Upper lobe of left lung (tissue), 4 donors: ENCODE measurements at regions not wholly inside any gene's neighbourhood (a gene's known extent, or its start where the extent isn't known, plus 50 kb on each side); places are given as distances from the start of the nearest gene placed in this dataset.

Source experiments
- POLR2A ChIP-seq, 4 donors: fragments of 450-650 bp; IDR thresholded peaks; one replicate each; pipeline ENCODE4 v1.5.1; 2016 to 2017; ENCODE audit warnings: antibody characterized with exemption in 4 of 4, mild to moderate bottlenecking in 2 of 4
- POLR2AphosphoS5 ChIP-seq, 2 donors: sonication (generic); formaldehyde crosslinking; IDR thresholded peaks; one replicate each; pipeline ENCODE4 v1.5.1; 2017; ENCODE audit warnings: antibody characterized with exemption in 2 of 2
- TF ChIP-seq, protein P1 (sequence below), 6 experiments: fragments of 450-650 bp in 4 of 6; fragments of 200-600 bp in 2 of 6; sonication (generic) in 2 of 6; IDR thresholded peaks; one replicate each; pipeline ENCODE4 v1.5.1; 2016 to 2019; ENCODE audit warnings: antibody characterized with exemption in 6 of 6

DNA sequence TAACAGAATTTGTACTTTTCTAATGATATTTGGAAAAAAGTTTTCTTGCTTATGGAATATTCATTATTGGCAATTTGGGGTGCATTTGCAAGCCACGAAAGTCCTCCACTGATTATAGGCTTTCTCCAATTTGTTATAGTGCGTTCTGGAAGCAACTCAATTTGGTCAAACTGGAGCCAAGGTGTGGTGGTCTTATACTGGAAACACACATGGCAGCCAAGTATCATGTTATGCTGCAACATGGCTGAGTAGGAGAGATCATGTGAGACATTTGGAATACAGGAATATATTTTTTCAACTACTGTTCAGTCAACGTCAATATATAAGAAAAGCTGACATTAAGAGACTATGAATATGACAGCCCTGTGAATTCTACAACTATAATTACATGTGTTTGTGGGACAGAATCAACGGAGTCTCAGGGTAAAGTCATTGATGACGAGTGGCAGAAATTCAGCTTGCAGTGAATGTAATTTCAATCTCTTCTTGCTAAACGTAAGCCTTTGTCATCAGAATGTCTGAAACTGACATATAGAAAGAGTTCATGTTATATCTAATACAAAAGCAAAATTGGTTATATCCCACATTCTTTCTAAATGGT lies 83.8 kb upstream of the FIBIN start:
- TF ChIP-seq POLR2A (IDR thresholded peaks at IDR 0.05): no peak
- TF ChIP-seq, protein P1, sequence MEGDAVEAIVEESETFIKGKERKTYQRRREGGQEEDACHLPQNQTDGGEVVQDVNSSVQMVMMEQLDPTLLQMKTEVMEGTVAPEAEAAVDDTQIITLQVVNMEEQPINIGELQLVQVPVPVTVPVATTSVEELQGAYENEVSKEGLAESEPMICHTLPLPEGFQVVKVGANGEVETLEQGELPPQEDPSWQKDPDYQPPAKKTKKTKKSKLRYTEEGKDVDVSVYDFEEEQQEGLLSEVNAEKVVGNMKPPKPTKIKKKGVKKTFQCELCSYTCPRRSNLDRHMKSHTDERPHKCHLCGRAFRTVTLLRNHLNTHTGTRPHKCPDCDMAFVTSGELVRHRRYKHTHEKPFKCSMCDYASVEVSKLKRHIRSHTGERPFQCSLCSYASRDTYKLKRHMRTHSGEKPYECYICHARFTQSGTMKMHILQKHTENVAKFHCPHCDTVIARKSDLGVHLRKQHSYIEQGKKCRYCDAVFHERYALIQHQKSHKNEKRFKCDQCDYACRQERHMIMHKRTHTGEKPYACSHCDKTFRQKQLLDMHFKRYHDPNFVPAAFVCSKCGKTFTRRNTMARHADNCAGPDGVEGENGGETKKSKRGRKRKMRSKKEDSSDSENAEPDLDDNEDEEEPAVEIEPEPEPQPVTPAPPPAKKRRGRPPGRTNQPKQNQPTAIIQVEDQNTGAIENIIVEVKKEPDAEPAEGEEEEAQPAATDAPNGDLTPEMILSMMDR (IDR thresholded peaks at IDR 0.05): no peak
- TF ChIP-seq POLR2AphosphoS5 (IDR thresholded peaks at IDR 0.05): no peak
